ENCODE measurements at regions not wholly inside any gene's neighbourhood (a gene's known extent, or its start where the extent isn't known, plus 50 kb on each side); places are given as distances from the start of the nearest gene placed in this dataset.

GRCh38 chr10:129038522-129038921 is 428.5 kb upstream of the MGMT start:
- H3K4me3 ChIP-seq (ENCODE audit: low read length), result no peak overlapping the region
- DNase-seq (ENCODE audit: low read depth), result no peak
- no peak for TF ChIP-seq CTCF (conservative IDR thresholded peaks at IDR 0.05; ENCODE audit: low read depth, low read length)

- H3K4me3 ChIP-seq (ENCODE audit: low read length), result no peak overlapping the region
- no peak for TF ChIP-seq CTCF (conservative IDR thresholded peaks at IDR 0.05; ENCODE audit: low read depth, low read length)
- no peak for DNase-seq (ENCODE audit: low read depth)
Measured at GRCh38 chr10:129039406-129040370, 427.4 kb upstream of the MGMT start.

- no peak overlapping the region for H3K4me3 ChIP-seq (ENCODE audit: low read length)
- no peak for DNase-seq (ENCODE audit: low read depth)
- no peak for TF ChIP-seq CTCF (conservative IDR thresholded peaks at IDR 0.05; ENCODE audit: low read depth, low read length)
Measured at GRCh38 chr10:129040377-129040776, 426.7 kb upstream of the MGMT start.

GRCh38 chr10:129041916-129042315 is 425.1 kb upstream of the MGMT start:
- no peak for DNase-seq (ENCODE audit: low read depth)
- TF ChIP-seq CTCF (conservative IDR thresholded peaks at IDR 0.05; ENCODE audit: low read depth, low read length), result no peak
- no peak overlapping the region for H3K4me3 ChIP-seq (ENCODE audit: low read length)

GRCh38 chr10:129042776-129043595 is 424.1 kb upstream of the MGMT start:
- no peak overlapping the region for H3K4me3 ChIP-seq (ENCODE audit: low read length)
- no peak for TF ChIP-seq CTCF (conservative IDR thresholded peaks at IDR 0.05; ENCODE audit: low read depth, low read length)
- no peak for DNase-seq (ENCODE audit: low read depth)

- H3K4me3 ChIP-seq (ENCODE audit: low read length), result no peak overlapping the region
- DNase-seq (ENCODE audit: low read depth), result no peak
- TF ChIP-seq CTCF (conservative IDR thresholded peaks at IDR 0.05; ENCODE audit: low read depth, low read length), result no peak
Measured at GRCh38 chr10:129043691-129044090, 423.4 kb upstream of the MGMT start.
